ENCODE measurements at regions not wholly inside any gene's neighbourhood (a gene's known extent, or its start where the extent isn't known, plus 50 kb on each side); places are given as distances from the start of the nearest gene placed in this dataset.

- TF ChIP-seq CHD2 (IDR thresholded peaks at IDR 0.05; ENCODE audit: low read length, partially characterized antibody) (no peak), USF1 (IDR thresholded peaks at IDR 0.05; ENCODE audit: borderline replicate concordance, low read depth) (no peak), USF2 (IDR thresholded peaks at IDR 0.05; ENCODE audit: borderline replicate concordance, low read depth, low read length) (no peak), EZH2phosphoT487 (IDR thresholded peaks at IDR 0.05; ENCODE audit: borderline replicate concordance, low read depth) (no peak)
These were observed 268.0 kb downstream of the CCDC59 start (continued) for GRCh38 chr12:82090165-82090564.

DNA sequence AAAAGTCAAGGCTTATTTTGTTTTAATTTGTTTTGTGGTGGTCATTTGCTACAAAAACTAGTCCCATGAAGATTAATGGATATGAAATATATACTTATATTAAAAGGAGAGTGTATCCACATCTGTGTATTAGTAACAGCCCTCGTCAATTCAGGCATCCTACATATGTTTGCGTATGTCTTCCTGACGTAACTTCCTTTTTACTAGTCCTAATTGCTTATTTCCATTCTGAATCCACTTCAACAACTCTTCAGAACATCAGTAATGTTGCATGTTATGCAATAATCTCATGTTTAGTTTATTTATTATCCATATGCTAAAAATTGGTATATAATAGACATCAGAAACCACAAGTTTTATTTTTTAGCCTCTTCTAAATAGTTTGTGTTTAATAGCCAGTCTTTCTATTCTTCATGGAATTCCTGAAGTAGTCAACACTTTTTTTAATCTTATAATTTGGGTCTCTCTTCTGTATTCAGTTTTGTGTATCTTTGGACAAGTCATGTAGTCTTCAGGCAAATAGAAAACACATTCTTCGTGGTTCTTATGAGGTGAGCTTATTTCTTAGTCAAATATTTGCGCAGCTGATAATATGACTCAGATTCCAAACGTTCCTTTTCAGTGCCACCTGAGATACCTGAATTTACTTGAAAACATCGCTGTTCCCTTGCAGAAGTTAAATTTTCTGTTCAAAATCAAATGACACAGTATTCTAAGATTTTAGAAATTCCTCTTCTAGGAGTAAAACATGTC, 268.6 kb downstream of the CCDC59 start:
- no peak for DNase-seq
- Histone ChIP-seq H3K9me2 (no peaks in the 10 kb centered on the region), H3K79me2 (ENCODE audit: insufficient read depth) (no peaks in the 10 kb centered on the region), H3K27ac (ENCODE audit: low read depth in 2 of 2, low read length in 1 of 2) (no peak overlapping the region), H3K4me2 (no peak overlapping the region), H3K9ac (no peak overlapping the region), H4K20me1 (ENCODE audit: insufficient read depth) (no peaks in the 10 kb centered on the region), H3K36me3 (replicated peaks in 1 of 2; ENCODE audit: control insufficient read depth in 1 of 2, insufficient read depth in 2 of 2, low read length in 1 of 2) (no peaks in the 10 kb centered on the region), H3K27me3 (ENCODE audit: insufficient read depth) (no peaks in the 10 kb centered on the region), H3K4me1 (ENCODE audit: control insufficient read depth in 1 of 2, insufficient read depth in 2 of 2, low read depth in 1 of 2, low read length in 1 of 2) (no peaks in the 10 kb centered on the region), H3F3A (replicated peaks; ENCODE audit: insufficient read depth) (no peaks in the 10 kb centered on the region), H3K4me3 (ENCODE audit: low read depth in 2 of 2, low read length in 1 of 2) (no peak overlapping the region), H2AFZ (ENCODE audit: low read depth) (no peak overlapping the region), H3K9me3 (no peaks in the 10 kb centered on the region; the same call in 1 of the 2 replicates)
- WGBS (ENCODE audit: low lambda C conversion rate) = 6% methylated on average over 7 of the region's 7 CpGs
- TF ChIP-seq TAF1 (IDR thresholded peaks at IDR 0.05; ENCODE audit: borderline replicate concordance, low read depth, low read length) = no peak
- TF ChIP-seq MAX (IDR thresholded peaks at IDR 0.05; ENCODE audit: low read depth) = no peak
- TF ChIP-seq TCF12 (IDR thresholded peaks at IDR 0.05) = no peak
- no peak for TF ChIP-seq FOXM1 (IDR thresholded peaks at IDR 0.05; ENCODE audit: low read depth)
- TF ChIP-seq, protein P1, sequence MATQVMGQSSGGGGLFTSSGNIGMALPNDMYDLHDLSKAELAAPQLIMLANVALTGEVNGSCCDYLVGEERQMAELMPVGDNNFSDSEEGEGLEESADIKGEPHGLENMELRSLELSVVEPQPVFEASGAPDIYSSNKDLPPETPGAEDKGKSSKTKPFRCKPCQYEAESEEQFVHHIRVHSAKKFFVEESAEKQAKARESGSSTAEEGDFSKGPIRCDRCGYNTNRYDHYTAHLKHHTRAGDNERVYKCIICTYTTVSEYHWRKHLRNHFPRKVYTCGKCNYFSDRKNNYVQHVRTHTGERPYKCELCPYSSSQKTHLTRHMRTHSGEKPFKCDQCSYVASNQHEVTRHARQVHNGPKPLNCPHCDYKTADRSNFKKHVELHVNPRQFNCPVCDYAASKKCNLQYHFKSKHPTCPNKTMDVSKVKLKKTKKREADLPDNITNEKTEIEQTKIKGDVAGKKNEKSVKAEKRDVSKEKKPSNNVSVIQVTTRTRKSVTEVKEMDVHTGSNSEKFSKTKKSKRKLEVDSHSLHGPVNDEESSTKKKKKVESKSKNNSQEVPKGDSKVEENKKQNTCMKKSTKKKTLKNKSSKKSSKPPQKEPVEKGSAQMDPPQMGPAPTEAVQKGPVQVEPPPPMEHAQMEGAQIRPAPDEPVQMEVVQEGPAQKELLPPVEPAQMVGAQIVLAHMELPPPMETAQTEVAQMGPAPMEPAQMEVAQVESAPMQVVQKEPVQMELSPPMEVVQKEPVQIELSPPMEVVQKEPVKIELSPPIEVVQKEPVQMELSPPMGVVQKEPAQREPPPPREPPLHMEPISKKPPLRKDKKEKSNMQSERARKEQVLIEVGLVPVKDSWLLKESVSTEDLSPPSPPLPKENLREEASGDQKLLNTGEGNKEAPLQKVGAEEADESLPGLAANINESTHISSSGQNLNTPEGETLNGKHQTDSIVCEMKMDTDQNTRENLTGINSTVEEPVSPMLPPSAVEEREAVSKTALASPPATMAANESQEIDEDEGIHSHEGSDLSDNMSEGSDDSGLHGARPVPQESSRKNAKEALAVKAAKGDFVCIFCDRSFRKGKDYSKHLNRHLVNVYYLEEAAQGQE (IDR thresholded peaks at IDR 0.05; ENCODE audit: low read depth, low read length) = no peak
- TF ChIP-seq GABPA (IDR thresholded peaks at IDR 0.05; ENCODE audit: low read depth) = no peak
- TF ChIP-seq RAD21 (IDR thresholded peaks at IDR 0.05; ENCODE audit: low read length) = no peak
- no peak for TF ChIP-seq TEAD4 (IDR thresholded peaks at IDR 0.05; ENCODE audit: borderline replicate concordance, insufficient read depth)
- CTCF ChIA-PET = no interaction called here
- POLR2A ChIA-PET = no interaction called here
